ENCODE measurements at regions not wholly inside any gene's neighbourhood (a gene's known extent, or its start where the extent isn't known, plus 50 kb on each side); places are given as distances from the start of the nearest gene placed in this dataset.

DNA sequence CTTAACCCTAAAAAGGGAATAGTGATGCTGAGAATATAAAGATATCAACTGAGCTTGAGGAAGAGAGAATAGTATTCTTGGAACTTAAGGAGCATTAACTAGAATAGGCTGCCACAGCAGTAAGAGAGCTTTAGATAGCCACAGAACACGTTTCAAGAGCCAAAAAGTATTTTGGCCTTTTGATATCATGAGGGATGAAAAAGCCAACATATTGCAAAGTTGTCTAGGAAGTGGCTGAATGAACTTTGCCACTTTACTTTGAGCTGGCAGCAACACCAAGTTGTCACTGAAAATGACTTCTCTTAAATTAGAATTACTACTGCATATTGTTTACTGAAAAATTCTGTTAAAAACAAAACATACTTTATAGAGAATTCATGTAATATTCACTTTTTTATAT, 1476.2 kb downstream of the MRPL39 start:
- 35% methylated on average over 1 of the region's 1 CpG; no CpG with 5 or more reads in 1 of the 2 experiments for WGBS, 2 experiments (ENCODE audit: extremely low coverage in 1 of 2, insufficient coverage in 1 of 2, insufficient read length in 1 of 2, insufficient replicate concordance in 2 of 2, low coverage in 1 of 2, low lambda C conversion rate in 2 of 2, missing lambda C conversion rate in 1 of 2)
- TF ChIP-seq PHF8 (conservative IDR thresholded peaks at IDR 0.05; ENCODE audit: low read depth, low read length) = no peak
- no peak overlapping the region for H3K27ac ChIP-seq (ENCODE audit: low read depth, low read length)
- H3K23ac ChIP-seq (ENCODE audit: insufficient read length) = no peak overlapping the region
- no peaks in the 10 kb centered on the region for H3K23me2 ChIP-seq (ENCODE audit: low read depth, low read length)
- H2BK15ac ChIP-seq (ENCODE audit: low read length) = no peak overlapping the region
- H3K56ac ChIP-seq (replicated peaks; ENCODE audit: insufficient read length, low read depth, low read length) = no peak overlapping the region
- no peak overlapping the region for H3K4me3 ChIP-seq (ENCODE audit: extremely low read depth in 1 of 4, insufficient read depth in 2 of 4, low read depth in 3 of 4, low read length in 4 of 4)
- H3K36me3 ChIP-seq (ENCODE audit: control insufficient read depth in 2 of 4, insufficient read depth in 4 of 4, low read length in 3 of 4) = no peaks in the 10 kb centered on the region
- H2BK120ac ChIP-seq (replicated peaks; ENCODE audit: low read depth, low read length) = no peak overlapping the region
- H2BK12ac ChIP-seq (ENCODE audit: low read depth, low read length) = no peak overlapping the region
- DNase-seq (ENCODE audit: low read depth in 1 of 2, low spot score in 2 of 2) (no peak), FAIRE-seq (no peak)
- H4K8ac ChIP-seq (ENCODE audit: extremely low read depth, insufficient read depth, low read length) = no peak overlapping the region
- no peak overlapping the region for H4K91ac ChIP-seq (replicated peaks; ENCODE audit: insufficient read length, low read length)
- no peak overlapping the region for H3K9ac ChIP-seq (replicated peaks in 1 of 4; ENCODE audit: extremely low read depth in 1 of 4, low read depth in 3 of 4, low read length in 3 of 4)
- no peak overlapping the region for H2AK5ac ChIP-seq (ENCODE audit: low read depth, low read length)
- no peak overlapping the region for H2BK5ac ChIP-seq (ENCODE audit: low read depth, low read length)
- no peak overlapping the region for H3K4ac ChIP-seq (replicated peaks; ENCODE audit: insufficient read length, low read depth, low read length)
- H4K20me1 ChIP-seq (replicated peaks in 1 of 2; ENCODE audit: control insufficient read depth in 1 of 2, insufficient read depth in 2 of 2, low read length in 2 of 2) = no peaks in the 10 kb centered on the region
- H2AFZ ChIP-seq (ENCODE audit: low read length) = no peak overlapping the region
- ChIA-PET CTCF (ENCODE audit: partially characterized antibody) (interaction anchor here (1.1 kb wide), 1 partner anchor 17 kb away, joined by 3 read pairs; no protein-coding TSS in a partner anchor), POLR2A (ENCODE audit: partially characterized antibody) (no interaction called here)
- no peaks in the 10 kb centered on the region for H3K27me3 ChIP-seq (replicated peaks in 1 of 4; ENCODE audit: control insufficient read depth in 3 of 4, extremely low read depth in 1 of 4, insufficient read depth in 3 of 4, low read length in 3 of 4)
- no peaks in the 10 kb centered on the region for H3K4me1 ChIP-seq (replicated peaks in 1 of 4; ENCODE audit: control insufficient read depth in 3 of 4, insufficient read depth in 4 of 4, low read length in 3 of 4)
- H2BK20ac ChIP-seq (ENCODE audit: low read length) = no peak overlapping the region
- H3K18ac ChIP-seq (ENCODE audit: extremely low read depth, low read length) = no peak overlapping the region
- no peak overlapping the region for H3K4me2 ChIP-seq (ENCODE audit: insufficient read depth in 1 of 2, low read depth in 2 of 2, low read length in 2 of 2)
- H3K14ac ChIP-seq (ENCODE audit: insufficient read length) = no peak overlapping the region
- H3K79me1 ChIP-seq (ENCODE audit: low read depth, low read length) = no peaks in the 10 kb centered on the region
- no peaks in the 10 kb centered on the region for H3K79me2 ChIP-seq (ENCODE audit: control insufficient read depth in 1 of 2, insufficient read depth in 2 of 2, low read length in 2 of 2)
- no peak overlapping the region for H4K5ac ChIP-seq (ENCODE audit: insufficient read length, low read depth, low read length)
- peaks cover 5 to 19% of the 10 kb centered on the region in 2 experiments; a peak in 3 of 4 replicates for H3K9me3 ChIP-seq (ENCODE audit: insufficient read depth in 2 of 2, low read depth in 1 of 2, low read length in 1 of 2)
